NK-92 (cell line): ENCODE measurements at regions not wholly inside any gene's neighbourhood (a gene's known extent, or its start where the extent isn't known, plus 50 kb on each side); places are given as distances from the start of the nearest gene placed in this dataset.

ENCODE experiments used
- DNase-seq: peaks from one replicate; lab custom pipeline; 2025; ENCODE audit not compliant: unreplicated experiment; lab: John Stamatoyannopoulos, UW

- DNase-seq: no peak
Observed at GRCh38 chr2:7829241-7829640, 852.6 kb upstream of the ID2 start.

- no peak for DNase-seq
Observed at GRCh38 chr2:7830616-7831015, 851.2 kb upstream of the ID2 start.

GRCh38 chr2:7835151-7835550 lies 846.7 kb upstream of the ID2 start:
- DNase-seq: no peak

- DNase-seq: no peak
Observed at GRCh38 chr2:7835693-7836680, 845.9 kb upstream of the ID2 start.

GRCh38 chr2:7837237-7837760 lies 844.6 kb upstream of the ID2 start:
- no peak for DNase-seq

GRCh38 chr2:7838669-7839068 lies 843.2 kb upstream of the ID2 start:
- DNase-seq: no peak

GRCh38 chr2:7840651-7841380 lies 841.0 kb upstream of the ID2 start:
- DNase-seq: no peak

- DNase-seq: no peak
Observed at GRCh38 chr2:7841751-7842150, 840.1 kb upstream of the ID2 start.

- no peak for DNase-seq
Observed at GRCh38 chr2:7844414-7844965, 837.4 kb upstream of the ID2 start.

- DNase-seq: no peak
Observed at GRCh38 chr2:7845332-7845731, 836.5 kb upstream of the ID2 start.

GRCh38 chr2:7846607-7847006 lies 835.2 kb upstream of the ID2 start:
- DNase-seq: no peak

GRCh38 chr2:7847321-7847720 lies 834.5 kb upstream of the ID2 start:
- no peak for DNase-seq

- no peak for DNase-seq
Observed at GRCh38 chr2:7849027-7849426, 832.8 kb upstream of the ID2 start.

GRCh38 chr2:7849531-7849930 lies 832.3 kb upstream of the ID2 start:
- no peak for DNase-seq

- no peak for DNase-seq
Observed at GRCh38 chr2:7852546-7852945, 829.3 kb upstream of the ID2 start.

- DNase-seq: no peak
Observed at GRCh38 chr2:7857904-7858303, 824.0 kb upstream of the ID2 start.

- no peak for DNase-seq
Observed at GRCh38 chr2:7858624-7859023, 823.2 kb upstream of the ID2 start.

GRCh38 chr2:7860693-7861092 lies 821.2 kb upstream of the ID2 start:
- no peak for DNase-seq

GRCh38 chr2:7861910-7862702 lies 819.8 kb upstream of the ID2 start:
- no peak for DNase-seq

- DNase-seq: no peak
Observed at GRCh38 chr2:7866104-7866503, 815.8 kb upstream of the ID2 start.

GRCh38 chr2:7866825-7867224 lies 815.0 kb upstream of the ID2 start:
- DNase-seq: no peak
